Mesothelial cell of epicardium (in vitro differentiated cells): ENCODE measurements at regions not wholly inside any gene's neighbourhood (a gene's known extent, or its start where the extent isn't known, plus 50 kb on each side); places are given as distances from the start of the nearest gene placed in this dataset.

Experiments used
- DNase-seq, 2 experiments: peaks; one replicate each; pipeline ENCODE4 v3.0.0; 2021; ENCODE audit warnings: low spot score in 2 of 2; ENCODE audit not compliant: unreplicated experiment in 2 of 2
- H3K27ac Mint-ChIP-seq: 2 replicates; pipeline ENCODE4 v1.8.0; 2021; ENCODE audit warnings: mixed read lengths
- H3K27me3 Mint-ChIP-seq: 2 replicates; pipeline ENCODE4 v1.8.0; 2021; ENCODE audit warnings: low read depth, mixed read lengths
- H3K36me3 Mint-ChIP-seq: 2 replicates; pipeline ENCODE4 v1.8.0; 2021; ENCODE audit warnings: mixed read lengths
- H3K4me1 Mint-ChIP-seq: 2 replicates; pipeline ENCODE4 v1.8.0; 2021; ENCODE audit warnings: mixed read lengths
- H3K4me3 Mint-ChIP-seq: 2 replicates; pipeline ENCODE4 v1.8.0; 2021; ENCODE audit warnings: mild to moderate bottlenecking, moderate library complexity, mixed read lengths
- H3K9me3 Mint-ChIP-seq: 2 replicates; pipeline ENCODE4 v1.8.0; 2021; ENCODE audit warnings: mixed read lengths
- TF ChIP-seq, protein P1 (sequence below): fragments of 200-600 bp; sonication (generic); IDR thresholded peaks from one replicate; pipeline ENCODE4 v1.5.0; 2021; ENCODE audit warnings: antibody characterized with exemption; ENCODE audit not compliant: unreplicated experiment

DNA sequence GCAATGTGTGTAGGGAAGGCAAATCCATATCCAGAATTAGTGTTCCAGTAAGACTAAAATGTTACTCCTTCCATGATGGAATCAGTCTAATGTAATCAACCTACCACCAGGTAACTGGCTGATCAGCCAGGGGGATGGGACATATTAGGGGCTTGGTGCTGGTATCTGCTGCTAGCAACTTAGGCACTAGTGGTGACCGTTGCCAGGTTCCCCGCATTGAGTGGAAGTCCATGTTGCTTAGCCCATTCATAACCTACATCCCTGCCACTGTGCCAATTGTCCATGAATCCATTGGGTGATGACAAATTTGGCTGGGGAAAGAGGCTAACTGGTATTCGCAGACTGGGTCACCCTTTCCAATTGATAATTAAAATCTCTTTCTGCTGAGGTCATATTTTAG is 212.2 kb upstream of the ROBO1 start:
- Mint-ChIP-seq H3K27me3 (peaks cover 3% of the 10 kb centered on the region), H3K36me3 (no peaks in the 10 kb centered on the region), H3K4me1 (peaks cover 17% of the 10 kb centered on the region), H3K9me3 (peaks cover 5% of the 10 kb centered on the region), H3K27ac (no peak overlapping the region), H3K4me3 (no peak overlapping the region)
- TF ChIP-seq, protein P1, sequence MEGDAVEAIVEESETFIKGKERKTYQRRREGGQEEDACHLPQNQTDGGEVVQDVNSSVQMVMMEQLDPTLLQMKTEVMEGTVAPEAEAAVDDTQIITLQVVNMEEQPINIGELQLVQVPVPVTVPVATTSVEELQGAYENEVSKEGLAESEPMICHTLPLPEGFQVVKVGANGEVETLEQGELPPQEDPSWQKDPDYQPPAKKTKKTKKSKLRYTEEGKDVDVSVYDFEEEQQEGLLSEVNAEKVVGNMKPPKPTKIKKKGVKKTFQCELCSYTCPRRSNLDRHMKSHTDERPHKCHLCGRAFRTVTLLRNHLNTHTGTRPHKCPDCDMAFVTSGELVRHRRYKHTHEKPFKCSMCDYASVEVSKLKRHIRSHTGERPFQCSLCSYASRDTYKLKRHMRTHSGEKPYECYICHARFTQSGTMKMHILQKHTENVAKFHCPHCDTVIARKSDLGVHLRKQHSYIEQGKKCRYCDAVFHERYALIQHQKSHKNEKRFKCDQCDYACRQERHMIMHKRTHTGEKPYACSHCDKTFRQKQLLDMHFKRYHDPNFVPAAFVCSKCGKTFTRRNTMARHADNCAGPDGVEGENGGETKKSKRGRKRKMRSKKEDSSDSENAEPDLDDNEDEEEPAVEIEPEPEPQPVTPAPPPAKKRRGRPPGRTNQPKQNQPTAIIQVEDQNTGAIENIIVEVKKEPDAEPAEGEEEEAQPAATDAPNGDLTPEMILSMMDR, result no peak
- DNase-seq, result no peak

DNA sequence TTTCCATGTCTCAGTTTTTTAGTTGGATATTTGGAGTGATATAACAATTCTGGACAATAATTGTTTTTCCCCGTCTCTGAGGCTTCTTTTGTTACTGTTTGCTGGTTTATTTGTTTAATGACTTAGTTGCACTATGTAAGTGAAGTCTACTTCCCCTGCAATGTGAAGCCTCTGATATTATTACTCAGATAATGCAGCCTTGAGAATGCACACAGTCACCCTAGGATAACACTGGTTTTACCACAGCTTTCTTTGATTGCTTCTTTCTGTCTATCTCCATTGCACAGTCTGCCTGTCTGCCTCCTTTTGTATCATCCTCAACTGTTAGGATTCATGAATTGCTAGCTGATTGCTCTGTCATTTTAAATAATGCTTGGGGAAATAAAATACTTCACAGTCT is 208.7 kb upstream of the ROBO1 start:
- H3K27ac Mint-ChIP-seq, result no peak overlapping the region
- no peak for DNase-seq
- TF ChIP-seq, protein P1, result no peak
- H3K9me3 Mint-ChIP-seq, result peaks cover 5% of the 10 kb centered on the region
- H3K4me1 Mint-ChIP-seq, result peaks cover 6% of the 10 kb centered on the region
- peaks cover 3% of the 10 kb centered on the region for H3K27me3 Mint-ChIP-seq
- H3K4me3 Mint-ChIP-seq, result no peak overlapping the region
- H3K36me3 Mint-ChIP-seq, result no peaks in the 10 kb centered on the region

- H3K9me3 Mint-ChIP-seq, result peaks cover 5% of the 10 kb centered on the region
- H3K4me3 Mint-ChIP-seq, result no peak overlapping the region
- H3K36me3 Mint-ChIP-seq, result no peaks in the 10 kb centered on the region
- no peak overlapping the region for H3K27ac Mint-ChIP-seq
- TF ChIP-seq, protein P1, result no peak
- peaks cover 9% of the 10 kb centered on the region for H3K4me1 Mint-ChIP-seq
- no peak for DNase-seq
- peaks cover 3% of the 10 kb centered on the region for H3K27me3 Mint-ChIP-seq
Measured at GRCh38 chr3:79973917-79974595, 206.3 kb upstream of the ROBO1 start.

DNA sequence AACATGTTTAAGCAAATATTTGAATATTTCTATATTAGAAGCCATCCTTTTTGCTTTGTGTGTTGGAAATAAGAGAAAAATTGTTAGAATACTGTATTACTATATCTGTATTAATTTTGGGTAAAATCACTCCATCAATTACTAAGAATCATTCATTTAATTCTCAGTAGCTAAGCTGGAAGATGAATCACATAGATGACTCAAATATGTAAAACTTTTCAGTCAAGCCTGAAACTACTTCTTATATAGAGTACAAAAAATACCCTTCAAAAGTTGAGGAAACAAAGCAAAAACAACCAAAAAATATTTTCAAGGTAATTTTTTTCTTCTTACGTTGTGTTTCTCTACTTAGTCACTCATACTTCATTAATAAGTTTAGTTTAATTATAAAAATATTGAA is 205.7 kb upstream of the ROBO1 start:
- Mint-ChIP-seq H3K9me3 (peaks cover 5% of the 10 kb centered on the region), H3K4me3 (no peak overlapping the region), H3K4me1 (peaks cover 9% of the 10 kb centered on the region), H3K27me3 (peaks cover 6% of the 10 kb centered on the region), H3K27ac (no peak overlapping the region), H3K36me3 (no peaks in the 10 kb centered on the region)
- TF ChIP-seq, protein P1, result no peak
- no peak for DNase-seq

DNA sequence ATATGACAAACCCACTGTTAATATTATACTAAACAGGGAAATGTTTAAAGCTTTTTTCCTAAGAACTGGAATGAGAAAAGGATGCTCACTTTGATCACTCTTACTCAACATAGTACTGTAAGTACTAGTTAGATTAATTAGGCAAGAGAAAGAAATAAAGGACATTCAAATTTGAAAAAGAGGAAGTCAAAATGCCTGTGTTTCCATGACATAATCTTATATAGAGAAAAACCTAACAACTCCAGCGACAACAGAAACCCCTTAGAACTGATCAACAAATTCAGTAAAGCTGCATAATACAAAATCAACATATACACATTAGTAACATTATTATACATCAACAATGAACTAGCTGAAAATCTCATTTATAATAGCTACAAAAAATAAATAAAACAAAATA is 200.6 kb upstream of the ROBO1 start:
- TF ChIP-seq, protein P1, result no peak
- no peak overlapping the region for H3K27ac Mint-ChIP-seq
- H3K9me3 Mint-ChIP-seq, result peaks cover 13% of the 10 kb centered on the region
- H3K36me3 Mint-ChIP-seq, result no peaks in the 10 kb centered on the region
- no peak for DNase-seq
- no peak overlapping the region for H3K4me3 Mint-ChIP-seq
- H3K4me1 Mint-ChIP-seq, result peaks cover 3% of the 10 kb centered on the region
- peaks cover 8% of the 10 kb centered on the region for H3K27me3 Mint-ChIP-seq
